Activated T-helper 2 cell treated with anti-CD3 and anti-CD28 coated beads, Interferon-gamma antibody, Interleukin-2, Interleukin-4, amounts not matched to agents 10 μg/mL and 5 μg/mL and 100 μg/mL, durations not matched to agents 14 hours and 24 hours and 36 hours (primary cell): ENCODE measurements at regions not wholly inside any gene's neighbourhood (a gene's known extent, or its start where the extent isn't known, plus 50 kb on each side); places are given as distances from the start of the nearest gene placed in this dataset.

Experiments
- DNase-seq: peaks from one replicate; pipeline ENCODE4 v3.0.0; 2021; ENCODE audit warnings: low spot score
- H3K27ac Mint-ChIP-seq: one replicate; pipeline ENCODE4 v1.8.0; 2021; ENCODE audit warnings: mixed read lengths
- H3K27me3 Mint-ChIP-seq: one replicate; pipeline ENCODE4 v1.8.0; 2021; ENCODE audit warnings: low read depth, mixed read lengths
- H3K36me3 Mint-ChIP-seq: one replicate; pipeline ENCODE4 v1.8.0; 2021; ENCODE audit warnings: low read depth, mixed read lengths
- H3K4me1 Mint-ChIP-seq: one replicate; pipeline ENCODE4 v1.8.0; 2021; ENCODE audit warnings: low read depth, mixed read lengths
- H3K4me3 Mint-ChIP-seq: one replicate; pipeline ENCODE4 v1.8.0; 2021; ENCODE audit warnings: low read depth, mild to moderate bottlenecking, moderate library complexity, mixed read lengths
- H3K9me3 Mint-ChIP-seq: one replicate; pipeline ENCODE4 v1.8.0; 2021; ENCODE audit warnings: mixed read lengths
- intact Hi-C: fragments of 100-400 bp; cut with micrococcal nuclease; formaldehyde crosslinking; loops from one replicate; pipeline ENCODE4 v1.15.1; 2023

GRCh38 chr3:43783987-43784639 lies 93.4 kb downstream of the ABHD5 start:
- DNase-seq = no peak
- Mint-ChIP-seq H3K27me3 (peaks cover 4% of the 10 kb centered on the region), H3K27ac (no peak overlapping the region), H3K9me3 (no peaks in the 10 kb centered on the region), H3K4me3 (no peak overlapping the region), H3K36me3 (no peaks in the 10 kb centered on the region), H3K4me1 (no peaks in the 10 kb centered on the region)
- intact Hi-C loops = no loop called here

- Mint-ChIP-seq H3K9me3 (no peaks in the 10 kb centered on the region), H3K4me1 (no peaks in the 10 kb centered on the region), H3K36me3 (no peaks in the 10 kb centered on the region), H3K27me3 (peaks cover 4% of the 10 kb centered on the region), H3K27ac (no peak overlapping the region), H3K4me3 (no peak overlapping the region)
- intact Hi-C loops = no loop called here
- DNase-seq = no peak
Measured at GRCh38 chr3:43784640-43785011, 93.9 kb downstream of the ABHD5 start.

GRCh38 chr3:43785551-43785950 lies 94.8 kb downstream of the ABHD5 start:
- DNase-seq = no peak
- Mint-ChIP-seq H3K4me1 (no peaks in the 10 kb centered on the region), H3K27me3 (peaks cover 6% of the 10 kb centered on the region), H3K36me3 (no peaks in the 10 kb centered on the region), H3K4me3 (no peak overlapping the region), H3K27ac (no peak overlapping the region), H3K9me3 (no peaks in the 10 kb centered on the region)
- intact Hi-C loops = no loop called here

GRCh38 chr3:43786102-43786501 lies 95.4 kb downstream of the ABHD5 start:
- no peak for DNase-seq
- Mint-ChIP-seq H3K36me3 (no peaks in the 10 kb centered on the region), H3K9me3 (no peaks in the 10 kb centered on the region), H3K27me3 (peaks cover 5% of the 10 kb centered on the region), H3K27ac (no peak overlapping the region), H3K4me3 (no peak overlapping the region), H3K4me1 (no peaks in the 10 kb centered on the region)
- intact Hi-C loops = no loop called here

GRCh38 chr3:43786526-43787305 lies 96.0 kb downstream of the ABHD5 start:
- Mint-ChIP-seq H3K4me1 (no peaks in the 10 kb centered on the region), H3K27me3 (peaks cover 4% of the 10 kb centered on the region), H3K27ac (no peak overlapping the region), H3K36me3 (no peaks in the 10 kb centered on the region), H3K4me3 (no peak overlapping the region), H3K9me3 (no peaks in the 10 kb centered on the region)
- intact Hi-C loops = no loop called here
- DNase-seq = no peak

GRCh38 chr3:43787330-43787729 lies 96.6 kb downstream of the ABHD5 start:
- H3K27me3 Mint-ChIP-seq = peaks cover 4% of the 10 kb centered on the region
- intact Hi-C loops = no loop called here
- DNase-seq = no peak
- no peaks in the 10 kb centered on the region for H3K36me3 Mint-ChIP-seq
- no peaks in the 10 kb centered on the region for H3K9me3 Mint-ChIP-seq
- no peaks in the 10 kb centered on the region for H3K4me1 Mint-ChIP-seq
- no peak overlapping the region for H3K4me3 Mint-ChIP-seq
- no peak overlapping the region for H3K27ac Mint-ChIP-seq

- no peak for DNase-seq
- Mint-ChIP-seq H3K27me3 (peaks cover 4% of the 10 kb centered on the region), H3K4me1 (no peaks in the 10 kb centered on the region), H3K27ac (no peak overlapping the region), H3K9me3 (no peaks in the 10 kb centered on the region), H3K36me3 (no peaks in the 10 kb centered on the region), H3K4me3 (no peak overlapping the region)
- intact Hi-C loops = no loop called here
Measured at GRCh38 chr3:43789028-43789427, 98.3 kb downstream of the ABHD5 start.

GRCh38 chr3:43790060-43790459 lies 99.3 kb downstream of the ABHD5 start:
- H3K27ac Mint-ChIP-seq = no peak overlapping the region
- no peak overlapping the region for H3K4me3 Mint-ChIP-seq
- no peaks in the 10 kb centered on the region for H3K4me1 Mint-ChIP-seq
- no peaks in the 10 kb centered on the region for H3K36me3 Mint-ChIP-seq
- peaks cover 4% of the 10 kb centered on the region for H3K27me3 Mint-ChIP-seq
- intact Hi-C loops = no loop called here
- no peak for DNase-seq
- H3K9me3 Mint-ChIP-seq = no peaks in the 10 kb centered on the region

GRCh38 chr3:43790476-43790875 lies 99.7 kb downstream of the ABHD5 start:
- intact Hi-C loops = no loop called here
- no peak for DNase-seq
- Mint-ChIP-seq H3K9me3 (no peaks in the 10 kb centered on the region), H3K4me1 (no peaks in the 10 kb centered on the region), H3K36me3 (no peaks in the 10 kb centered on the region), H3K27ac (no peak overlapping the region), H3K27me3 (peaks cover 4% of the 10 kb centered on the region), H3K4me3 (no peak overlapping the region)

- no peak overlapping the region for H3K27ac Mint-ChIP-seq
- H3K9me3 Mint-ChIP-seq = no peaks in the 10 kb centered on the region
- H3K36me3 Mint-ChIP-seq = no peaks in the 10 kb centered on the region
- no peak overlapping the region for H3K4me3 Mint-ChIP-seq
- H3K4me1 Mint-ChIP-seq = no peaks in the 10 kb centered on the region
- no peak for DNase-seq
- intact Hi-C loops = no loop called here
- H3K27me3 Mint-ChIP-seq = peaks cover 2% of the 10 kb centered on the region
Measured at GRCh38 chr3:43791246-43791645, 100.5 kb downstream of the ABHD5 start.

- H3K27ac Mint-ChIP-seq = no peak overlapping the region
- H3K36me3 Mint-ChIP-seq = no peaks in the 10 kb centered on the region
- DNase-seq = no peak
Measured at GRCh38 chr3:43792904-43793303, 102.2 kb downstream of the ABHD5 start.

GRCh38 chr3:43793648-43794372 lies 103.1 kb downstream of the ABHD5 start:
- Mint-ChIP-seq H3K36me3 (no peaks in the 10 kb centered on the region), H3K4me3 (no peak overlapping the region), H3K27ac (no peak overlapping the region), H3K4me1 (no peaks in the 10 kb centered on the region), H3K9me3 (no peaks in the 10 kb centered on the region), H3K27me3 (peaks cover 2% of the 10 kb centered on the region)
- intact Hi-C loops = no loop called here
- DNase-seq = no peak

More at GRCh38 chr3:43792904-43793303, 102.2 kb downstream of the ABHD5 start:
- Mint-ChIP-seq H3K4me3 (no peak overlapping the region), H3K27me3 (peaks cover 2% of the 10 kb centered on the region), H3K9me3 (no peaks in the 10 kb centered on the region), H3K4me1 (no peaks in the 10 kb centered on the region)
- intact Hi-C loops = no loop called here

GRCh38 chr3:43794776-43795175 lies 104.0 kb downstream of the ABHD5 start:
- H3K36me3 Mint-ChIP-seq = no peaks in the 10 kb centered on the region
- H3K27ac Mint-ChIP-seq = no peak overlapping the region
- no peak overlapping the region for H3K4me3 Mint-ChIP-seq
- intact Hi-C loops = no loop called here
- DNase-seq = no peak
- H3K4me1 Mint-ChIP-seq = no peaks in the 10 kb centered on the region
- peaks cover under 1% of the 10 kb centered on the region for H3K27me3 Mint-ChIP-seq
- H3K9me3 Mint-ChIP-seq = no peaks in the 10 kb centered on the region
